Right lobe of liver (tissue), 4 donors: ENCODE measurements at regions not wholly inside any gene's neighbourhood (a gene's known extent, or its start where the extent isn't known, plus 50 kb on each side); places are given as distances from the start of the nearest gene placed in this dataset.

ENCODE experiments used
- POLR2A ChIP-seq: fragments of 450-650 bp; IDR thresholded peaks from one replicate; pipeline ENCODE4 v1.6.1; 2017; ENCODE audit warnings: antibody characterized with exemption, mild to moderate bottlenecking
- TF ChIP-seq, protein P1 (sequence below), 4 donors: fragments of 200-600 bp in 3 of 4; fragments of 450-650 bp in 1 of 4; IDR thresholded peaks; one replicate each; pipeline versions ENCODE4 v1.5.1 to v1.8.0; 2016 to 2022; ENCODE audit warnings: antibody characterized with exemption in 4 of 4, mild to moderate bottlenecking in 2 of 4
- donor health status: DM: no; HTN: no; CAD: no.
- donor health status: DM: no; HTN: no; CAD: no.
- donor health status: DM: no; HTN: yes; CAD: no.

DNA sequence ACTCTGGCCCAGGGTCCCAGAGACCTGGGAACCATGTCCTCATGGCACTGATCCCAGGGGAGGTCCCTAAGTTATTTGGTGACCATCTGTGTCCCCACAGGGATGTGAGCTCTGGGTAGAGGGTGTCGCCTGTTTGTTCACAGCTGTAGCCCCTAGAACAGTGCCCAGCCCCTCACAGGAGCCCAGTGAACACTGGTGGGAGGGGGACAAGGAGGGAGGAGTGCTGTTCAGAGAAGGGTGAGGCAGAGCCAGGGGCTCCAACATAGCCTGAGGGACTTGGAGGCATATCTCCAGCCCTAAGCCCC is 450.4 kb downstream of the MATN1 start:
- TF ChIP-seq, protein P1, sequence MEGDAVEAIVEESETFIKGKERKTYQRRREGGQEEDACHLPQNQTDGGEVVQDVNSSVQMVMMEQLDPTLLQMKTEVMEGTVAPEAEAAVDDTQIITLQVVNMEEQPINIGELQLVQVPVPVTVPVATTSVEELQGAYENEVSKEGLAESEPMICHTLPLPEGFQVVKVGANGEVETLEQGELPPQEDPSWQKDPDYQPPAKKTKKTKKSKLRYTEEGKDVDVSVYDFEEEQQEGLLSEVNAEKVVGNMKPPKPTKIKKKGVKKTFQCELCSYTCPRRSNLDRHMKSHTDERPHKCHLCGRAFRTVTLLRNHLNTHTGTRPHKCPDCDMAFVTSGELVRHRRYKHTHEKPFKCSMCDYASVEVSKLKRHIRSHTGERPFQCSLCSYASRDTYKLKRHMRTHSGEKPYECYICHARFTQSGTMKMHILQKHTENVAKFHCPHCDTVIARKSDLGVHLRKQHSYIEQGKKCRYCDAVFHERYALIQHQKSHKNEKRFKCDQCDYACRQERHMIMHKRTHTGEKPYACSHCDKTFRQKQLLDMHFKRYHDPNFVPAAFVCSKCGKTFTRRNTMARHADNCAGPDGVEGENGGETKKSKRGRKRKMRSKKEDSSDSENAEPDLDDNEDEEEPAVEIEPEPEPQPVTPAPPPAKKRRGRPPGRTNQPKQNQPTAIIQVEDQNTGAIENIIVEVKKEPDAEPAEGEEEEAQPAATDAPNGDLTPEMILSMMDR (IDR thresholded peaks at IDR 0.05) = no peak
- TF ChIP-seq POLR2A = no peak
